Fibroblast of lung (primary cell): ENCODE measurements at regions not wholly inside any gene's neighbourhood (a gene's known extent, or its start where the extent isn't known, plus 50 kb on each side); places are given as distances from the start of the nearest gene placed in this dataset.

Experiments
- DNase-seq, 2 donors: peaks; one replicate each; pipeline versions ENCODE4 v3.0.0 to v3.0.0-alpha.2; 2010; ENCODE audit warnings: low read depth in 2 of 2
- H2AFZ ChIP-seq: 2 replicates; pipeline ENCODE4 v1.5.1; 2012; ENCODE audit warnings: low read length, control low read depth, inconsistent platforms
- H3K27ac ChIP-seq: 2 replicates; pipeline ENCODE4 v1.5.1; 2011; ENCODE audit warnings: low read length, control low read depth; ENCODE audit not compliant: insufficient read depth
- H3K27me3 ChIP-seq: 2 replicates; pipeline ENCODE4 v1.5.1; 2011; ENCODE audit warnings: mild to moderate bottlenecking, low read length; ENCODE audit not compliant: control insufficient read depth, insufficient read depth
- H3K36me3 ChIP-seq: 2 replicates; pipeline ENCODE4 v1.5.1; 2011; ENCODE audit warnings: low read length; ENCODE audit not compliant: control insufficient read depth, insufficient read depth
- H3K4me1 ChIP-seq: 2 replicates; pipeline ENCODE4 v1.5.1; 2011; ENCODE audit warnings: low read length; ENCODE audit not compliant: control insufficient read depth, insufficient read depth; ENCODE audit errors: extremely low read depth
- H3K4me2 ChIP-seq: 2 replicates; pipeline ENCODE4 v1.5.1; 2011; ENCODE audit warnings: low read length, control low read depth; ENCODE audit not compliant: insufficient read depth; ENCODE audit errors: extremely low read depth
- H3K4me3 ChIP-seq, 4 experiments: fragments of 200-600 bp in 1 of 4; sonication (generic) in 1 of 4; replicated peaks in 1 of 4; 2 replicates each; pipeline ENCODE4 v1.5.1; 2011 to 2016; ENCODE audit warnings: low read length in 4 of 4, low read depth in 3 of 4, mild to moderate bottlenecking in 3 of 4, control low read depth in 2 of 4, inconsistent platforms in 1 of 4, mixed read lengths in 1 of 4; ENCODE audit not compliant: insufficient read depth in 1 of 4; ENCODE audit errors: control extremely low read depth in 1 of 4
- H3K79me2 ChIP-seq: 2 replicates; pipeline ENCODE4 v1.5.1; 2012; ENCODE audit warnings: mild to moderate bottlenecking, low read length, inconsistent platforms; ENCODE audit not compliant: control insufficient read depth, insufficient read depth
- H3K9ac ChIP-seq: 2 replicates; pipeline ENCODE4 v1.5.1; 2011; ENCODE audit warnings: mild to moderate bottlenecking, low read length, control low read depth; ENCODE audit not compliant: insufficient read depth
- H3K9me3 ChIP-seq: 2 replicates; pipeline ENCODE4 v1.5.1; 2012; ENCODE audit warnings: low read depth, low read length; ENCODE audit not compliant: control insufficient read depth, insufficient read depth
- H4K20me1 ChIP-seq: 2 replicates; pipeline ENCODE4 v1.5.1; 2011; ENCODE audit warnings: low read length; ENCODE audit not compliant: control insufficient read depth, insufficient read depth; ENCODE audit errors: extremely low read depth
- CTCF ChIP-seq, 2 donors: IDR thresholded peaks in 1 of 2; conservative IDR thresholded peaks in 1 of 2; 1 replicate in 1 of 2; 2 replicates in 1 of 2; pipeline ENCODE4 v1.5.1; 2011 to 2012; ENCODE audit warnings: low read length in 2 of 2, control low read depth in 1 of 2, inconsistent platforms in 1 of 2, low read depth in 1 of 2, mild to moderate bottlenecking in 1 of 2
- EZH2 ChIP-seq: IDR thresholded peaks from 2 replicates; pipeline ENCODE4 v1.5.1; 2012; ENCODE audit warnings: low read length, control low read depth, mild to moderate bottlenecking; ENCODE audit errors: missing control alignments

- H3K36me3 ChIP-seq, result no peaks in the 10 kb centered on the region
- no peak overlapping the region for H3K4me3 ChIP-seq
- no peaks in the 10 kb centered on the region for H4K20me1 ChIP-seq
- no peak overlapping the region for H3K27ac ChIP-seq
- H3K4me1 ChIP-seq, result no peaks in the 10 kb centered on the region
- DNase-seq, result peak in 1 of 2 donors; percentile 38
- no peak overlapping the region for H2AFZ ChIP-seq
- H3K27me3 ChIP-seq, result no peaks in the 10 kb centered on the region
- H3K9me3 ChIP-seq, result no peaks in the 10 kb centered on the region
- H3K9ac ChIP-seq, result no peak overlapping the region
- no peak overlapping the region for H3K4me2 ChIP-seq
- no peak for TF ChIP-seq CTCF (conservative IDR thresholded peaks at IDR 0.05 in 1 of 2, IDR thresholded peaks at IDR 0.05 in 1 of 2; ENCODE audit: low read depth in 1 of 2, low read length in 2 of 2)
- TF ChIP-seq EZH2, result no peak
- H3K79me2 ChIP-seq, result no peaks in the 10 kb centered on the region
Measured at GRCh38 chr3:59286791-59287531, 237.1 kb upstream of the CFAP20DC start.

GRCh38 chr3:59285560-59285959 is 235.7 kb upstream of the CFAP20DC start:
- Histone ChIP-seq H3K4me2 (no peak overlapping the region), H3K9me3 (no peaks in the 10 kb centered on the region), H3K4me3 (no peak overlapping the region), H2AFZ (no peak overlapping the region), H3K4me1 (no peaks in the 10 kb centered on the region), H3K27me3 (no peaks in the 10 kb centered on the region), H3K9ac (no peak overlapping the region), H3K79me2 (no peaks in the 10 kb centered on the region), H3K27ac (no peak overlapping the region), H3K36me3 (no peaks in the 10 kb centered on the region), H4K20me1 (no peaks in the 10 kb centered on the region)
- TF ChIP-seq CTCF (conservative IDR thresholded peaks at IDR 0.05 in 1 of 2, IDR thresholded peaks at IDR 0.05 in 1 of 2; ENCODE audit: low read depth in 1 of 2, low read length in 2 of 2) (no peak), EZH2 (no peak)
- no peak for DNase-seq

- no peaks in the 10 kb centered on the region for H3K79me2 ChIP-seq
- H3K27me3 ChIP-seq, result no peaks in the 10 kb centered on the region
- H3K4me2 ChIP-seq, result no peak overlapping the region
- H4K20me1 ChIP-seq, result no peaks in the 10 kb centered on the region
- no peak overlapping the region for H3K27ac ChIP-seq
- no peaks in the 10 kb centered on the region for H3K9me3 ChIP-seq
- TF ChIP-seq CTCF (conservative IDR thresholded peaks at IDR 0.05 in 1 of 2, IDR thresholded peaks at IDR 0.05 in 1 of 2; ENCODE audit: low read depth in 1 of 2, low read length in 2 of 2), result no peak
- no peak for TF ChIP-seq EZH2
- no peaks in the 10 kb centered on the region for H3K4me1 ChIP-seq
- no peak overlapping the region for H2AFZ ChIP-seq
- no peaks in the 10 kb centered on the region for H3K36me3 ChIP-seq
- no peak for DNase-seq
- H3K9ac ChIP-seq, result no peak overlapping the region
- no peak overlapping the region for H3K4me3 ChIP-seq
Measured at GRCh38 chr3:59284926-59285325, 235.1 kb upstream of the CFAP20DC start.
